ENCODE measurements at regions not wholly inside any gene's neighbourhood (a gene's known extent, or its start where the extent isn't known, plus 50 kb on each side); places are given as distances from the start of the nearest gene placed in this dataset.

DNA sequence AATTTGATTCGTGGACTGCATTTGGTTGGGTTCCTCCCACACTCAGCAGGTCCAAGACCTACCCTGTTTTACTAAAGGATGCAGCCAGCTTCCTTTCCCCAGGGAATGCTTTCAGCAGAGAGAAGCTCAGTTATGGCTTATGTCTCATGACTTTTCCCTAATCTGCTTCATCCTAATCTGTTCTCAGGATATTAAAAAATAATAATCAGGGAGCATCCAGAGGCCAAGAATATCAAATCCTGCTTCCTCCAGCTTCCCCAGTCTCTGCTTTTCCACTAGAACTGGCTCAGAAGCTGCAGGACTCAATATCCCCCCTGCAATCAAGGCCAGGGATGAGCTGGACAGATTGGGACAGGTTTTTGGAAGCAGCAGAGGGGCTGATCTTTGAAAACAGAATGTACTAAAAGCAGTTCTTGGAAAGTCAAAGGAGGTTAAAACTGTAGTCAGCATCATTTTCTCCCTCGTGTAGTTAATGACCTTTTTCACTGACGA is 326.9 kb upstream of the TNP1 start:
- no peaks in the 10 kb centered on the region for H3K36me3 ChIP-seq
- no peaks in the 10 kb centered on the region for H3K9me3 ChIP-seq
- DNase-seq (peak in 1 of 2 donors; percentile 74), ATAC-seq (peak; percentile 78 to 93 (median 90))
- TF ChIP-seq, protein P1, sequence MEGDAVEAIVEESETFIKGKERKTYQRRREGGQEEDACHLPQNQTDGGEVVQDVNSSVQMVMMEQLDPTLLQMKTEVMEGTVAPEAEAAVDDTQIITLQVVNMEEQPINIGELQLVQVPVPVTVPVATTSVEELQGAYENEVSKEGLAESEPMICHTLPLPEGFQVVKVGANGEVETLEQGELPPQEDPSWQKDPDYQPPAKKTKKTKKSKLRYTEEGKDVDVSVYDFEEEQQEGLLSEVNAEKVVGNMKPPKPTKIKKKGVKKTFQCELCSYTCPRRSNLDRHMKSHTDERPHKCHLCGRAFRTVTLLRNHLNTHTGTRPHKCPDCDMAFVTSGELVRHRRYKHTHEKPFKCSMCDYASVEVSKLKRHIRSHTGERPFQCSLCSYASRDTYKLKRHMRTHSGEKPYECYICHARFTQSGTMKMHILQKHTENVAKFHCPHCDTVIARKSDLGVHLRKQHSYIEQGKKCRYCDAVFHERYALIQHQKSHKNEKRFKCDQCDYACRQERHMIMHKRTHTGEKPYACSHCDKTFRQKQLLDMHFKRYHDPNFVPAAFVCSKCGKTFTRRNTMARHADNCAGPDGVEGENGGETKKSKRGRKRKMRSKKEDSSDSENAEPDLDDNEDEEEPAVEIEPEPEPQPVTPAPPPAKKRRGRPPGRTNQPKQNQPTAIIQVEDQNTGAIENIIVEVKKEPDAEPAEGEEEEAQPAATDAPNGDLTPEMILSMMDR (IDR thresholded peaks at IDR 0.05): no peak
- H3K27me3 ChIP-seq: peaks cover 0 to 29% (median 0%) of the 10 kb centered on the region in 7 donors
- peaks cover 0 to 27% (median 10%) of the 10 kb centered on the region in 9 donors for H3K4me1 ChIP-seq
- H3K4me3 ChIP-seq: no peak overlapping the region
- intact Hi-C loops (cut with DNase I): loop anchor here in 1 of 10 donors (10.0 kb wide), 1 partner anchor 318 kb away; no protein-coding TSS in a partner anchor
- H3K27ac ChIP-seq: peak overlapping the region in 7 of 10 donors; percentile 19 to 63 (median 41)
- WGBS, 2 donors: 60 to 69% methylated on average over 3 of the region's 3 CpGs

DNA sequence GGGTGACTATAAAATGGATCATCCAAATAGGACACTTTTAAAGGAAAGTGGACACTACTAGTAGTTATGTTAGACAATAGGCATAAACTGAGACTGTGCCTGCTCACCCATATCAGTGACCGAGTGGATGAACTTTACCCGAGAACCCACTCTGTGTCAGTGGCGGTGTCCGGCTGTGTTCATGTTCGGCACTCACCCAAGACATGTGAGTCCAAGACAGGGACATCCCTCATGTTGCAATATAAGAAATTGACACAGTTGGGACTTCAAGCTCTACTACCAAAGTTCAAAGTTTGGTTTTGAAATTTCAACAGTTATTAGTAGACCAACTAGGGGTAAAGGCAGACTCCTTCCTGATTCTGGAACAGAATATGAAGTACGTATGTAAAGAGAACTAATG is 326.3 kb upstream of the TNP1 start:
- Histone ChIP-seq H3K36me3 (no peaks in the 10 kb centered on the region), H3K9me3 (no peaks in the 10 kb centered on the region), H3K4me1 (peaks cover 0 to 27% (median 10%) of the 10 kb centered on the region in 9 donors), H3K4me3 (no peak overlapping the region), H3K27ac (peak overlapping the region in 7 of 10 donors; percentile 13 to 52 (median 25)), H3K27me3 (peaks cover 0 to 29% (median 0%) of the 10 kb centered on the region in 7 donors)
- WGBS, 2 donors: 79 to 81% methylated on average over 6 of the region's 6 CpGs
- intact Hi-C loops (cut with DNase I): loop anchor here in 1 of 10 donors (10.0 kb wide), 1 partner anchor 319 kb away; no protein-coding TSS in a partner anchor
- peak in 6 of 8 donors; percentile 7 to 72 (median 30) for ATAC-seq
- DNase-seq: no peak
- TF ChIP-seq, protein P1 (IDR thresholded peaks at IDR 0.05): no peak

DNA sequence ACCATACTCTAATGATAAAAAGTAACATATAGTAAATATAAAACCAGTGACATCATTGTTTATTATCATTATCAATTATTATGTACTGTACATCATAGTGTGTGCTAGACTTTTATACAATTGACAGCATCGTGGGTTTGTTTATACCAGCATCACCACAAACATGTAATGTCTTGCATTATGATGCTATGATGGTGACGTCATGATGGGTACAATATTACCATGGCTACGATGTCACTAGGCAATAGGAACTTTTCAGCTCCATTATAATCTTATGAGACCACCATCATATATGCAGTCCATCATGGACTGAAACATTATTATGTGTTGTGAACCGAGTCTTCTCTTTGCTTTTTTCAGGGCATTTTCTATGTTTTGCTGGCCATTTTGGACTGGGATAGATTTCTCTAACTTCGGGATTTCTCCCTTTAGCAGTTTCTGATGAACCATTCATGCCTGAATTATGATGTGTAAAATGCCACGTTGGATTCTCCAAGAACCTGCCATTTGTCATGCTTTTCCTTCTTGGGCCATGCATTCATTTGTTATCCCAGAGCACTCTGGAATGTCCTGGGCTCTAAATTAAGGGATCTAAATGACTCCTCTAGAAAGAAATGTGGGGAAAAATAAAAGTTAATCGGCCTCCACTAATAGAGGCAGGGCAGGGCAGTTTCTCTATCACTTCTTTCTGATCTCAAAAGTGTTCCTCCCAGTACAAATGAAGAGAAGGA is 325.6 kb upstream of the TNP1 start:
- Histone ChIP-seq H3K36me3 (no peaks in the 10 kb centered on the region), H3K4me3 (no peak overlapping the region), H3K27me3 (peaks cover 0 to 37% (median 0%) of the 10 kb centered on the region in 7 donors), H3K27ac (peak overlapping the region in 3 of 10 donors; percentile 19 to 52 (median 46)), H3K9me3 (no peaks in the 10 kb centered on the region), H3K4me1 (peaks cover 0 to 27% (median 10%) of the 10 kb centered on the region in 9 donors)
- ATAC-seq (no peak), DNase-seq (no peak)
- whole genome bisulfite sequencing, 2 donors: 88 to 94% methylated on average over 7 of the region's 7 CpGs
- intact Hi-C loops (cut with DNase I): loop anchor here in 1 of 10 donors (10.0 kb wide), 1 partner anchor 319 kb away; no protein-coding TSS in a partner anchor
- TF ChIP-seq, protein P1 (IDR thresholded peaks at IDR 0.05): no peak

DNA sequence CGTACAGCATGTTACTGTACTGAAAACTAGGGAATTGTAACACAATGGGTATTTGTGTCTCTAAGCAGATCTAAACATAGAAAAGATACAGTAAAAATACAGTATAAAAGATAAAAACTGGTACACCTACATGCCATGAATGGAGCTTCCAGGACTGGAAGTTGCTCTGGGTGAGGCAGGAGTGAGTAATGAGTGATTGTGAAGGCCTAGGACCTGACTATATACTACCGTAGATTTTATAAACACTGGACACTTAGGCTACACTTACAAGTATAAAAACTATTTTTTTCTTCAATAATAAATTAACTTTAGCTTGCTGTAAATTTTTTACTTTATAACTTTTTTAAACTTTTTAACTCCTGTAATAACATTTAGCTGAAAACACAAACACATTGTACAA is 324.4 kb upstream of the TNP1 start:
- DNase-seq (no peak), ATAC-seq (no peak)
- Histone ChIP-seq H3K9me3 (no peaks in the 10 kb centered on the region), H3K36me3 (no peaks in the 10 kb centered on the region), H3K27ac (no peak overlapping the region), H3K4me1 (peaks cover 0 to 27% (median 10%) of the 10 kb centered on the region in 9 donors), H3K27me3 (peaks cover 0 to 35% (median 0%) of the 10 kb centered on the region in 7 donors), H3K4me3 (no peak overlapping the region)
- TF ChIP-seq, protein P1 (IDR thresholded peaks at IDR 0.05): no peak
- intact Hi-C loops (cut with DNase I): loop anchor here in 2 of 10 donors (5.0 to 10.0 kb wide), 2 partner anchors 321 to 523 kb away; no protein-coding TSS in a partner anchor
- WGBS, 2 donors: 97 to 98% methylated on average over 2 of the region's 2 CpGs
